Trophoblast cell (in vitro differentiated cells and primary cell): ENCODE measurements at regions not wholly inside any gene's neighbourhood (a gene's known extent, or its start where the extent isn't known, plus 50 kb on each side); places are given as distances from the start of the nearest gene placed in this dataset.

Source experiments
- DNase-seq, 2 donors: peaks; one replicate each; pipeline ENCODE4 v3.0.0-alpha.2; 2016
- H2AFZ ChIP-seq: 2 replicates; pipeline ENCODE4 v1.6.1; 2013; ENCODE audit warnings: low read length, moderate library complexity, mild to moderate bottlenecking; ENCODE audit not compliant: insufficient read depth, poor library complexity
- H2AK5ac ChIP-seq: 2 replicates; pipeline ENCODE4 v1.6.1; 2013; ENCODE audit warnings: mild to moderate bottlenecking, low read length
- H2BK120ac ChIP-seq: 2 replicates; pipeline ENCODE4 v1.6.1; 2013; ENCODE audit warnings: low read length, mild to moderate bottlenecking, moderate library complexity; ENCODE audit not compliant: insufficient read depth, poor library complexity
- H2BK12ac ChIP-seq: 2 replicates; pipeline ENCODE4 v1.6.1; 2013; ENCODE audit warnings: mild to moderate bottlenecking, low read length, moderate library complexity
- H2BK5ac ChIP-seq: 2 replicates; pipeline ENCODE4 v1.6.1; 2013; ENCODE audit warnings: low read length, low read depth, moderate library complexity, mild to moderate bottlenecking; ENCODE audit not compliant: poor library complexity
- H3K14ac ChIP-seq: 2 replicates; pipeline ENCODE4 v1.6.1; 2013; ENCODE audit warnings: mild to moderate bottlenecking, low read length
- H3K18ac ChIP-seq: 2 replicates; pipeline ENCODE4 v1.6.1; 2013; ENCODE audit warnings: mild to moderate bottlenecking, low read length
- H3K23ac ChIP-seq: 2 replicates; pipeline ENCODE4 v1.6.1; 2013; ENCODE audit warnings: low read length
- H3K27ac ChIP-seq: 2 replicates; pipeline ENCODE4 v1.5.1; 2013; ENCODE audit warnings: low read depth, mild to moderate bottlenecking, inconsistent platforms, low read length, moderate library complexity
- H3K27me3 ChIP-seq: 2 replicates; pipeline ENCODE4 v1.6.1; 2013; ENCODE audit warnings: inconsistent platforms, mild to moderate bottlenecking, low read length, moderate library complexity; ENCODE audit not compliant: insufficient read depth
- H3K36me3 ChIP-seq, 2 experiments: 1 replicate in 1 of 2; 2 replicates in 1 of 2; pipeline ENCODE4 v1.6.1; 2013; ENCODE audit warnings: low read length in 2 of 2, mild to moderate bottlenecking in 2 of 2, moderate library complexity in 1 of 2; ENCODE audit not compliant: insufficient read depth in 2 of 2, control insufficient read depth in 1 of 2
- H3K4ac ChIP-seq: 2 replicates; pipeline ENCODE4 v1.6.1; 2013; ENCODE audit warnings: low read depth, mild to moderate bottlenecking, low read length, moderate library complexity
- H3K4me1 ChIP-seq, 2 experiments: 1 replicate in 1 of 2; 2 replicates in 1 of 2; pipeline ENCODE4 v1.6.1; 2013; ENCODE audit warnings: low read length in 2 of 2, mild to moderate bottlenecking in 2 of 2, moderate library complexity in 1 of 2; ENCODE audit not compliant: insufficient read depth in 2 of 2, control insufficient read depth in 1 of 2
- H3K4me2 ChIP-seq: 2 replicates; pipeline ENCODE4 v1.6.1; 2013; ENCODE audit warnings: inconsistent platforms, mild to moderate bottlenecking, low read length, moderate library complexity
- H3K4me3 ChIP-seq: 2 replicates; pipeline ENCODE4 v1.5.1; 2013; ENCODE audit warnings: mild to moderate bottlenecking, low read depth, low read length, inconsistent platforms
- H3K79me1 ChIP-seq: one replicate; pipeline ENCODE4 v1.6.1; 2013; ENCODE audit warnings: low read length
- H3K79me2 ChIP-seq: 2 replicates; pipeline ENCODE4 v1.6.1; 2013; ENCODE audit warnings: low read length, mild to moderate bottlenecking; ENCODE audit not compliant: control insufficient read depth, insufficient read depth, poor library complexity
- H3K9ac ChIP-seq: 2 replicates; pipeline ENCODE4 v1.6.1; 2013; ENCODE audit warnings: mild to moderate bottlenecking, low read length
- H3K9me3 ChIP-seq: 2 replicates; pipeline ENCODE4 v1.6.1; 2013; ENCODE audit warnings: low read depth, mild to moderate bottlenecking, control low read depth, inconsistent platforms, low read length; ENCODE audit not compliant: insufficient read depth
- H4K12ac ChIP-seq: 2 replicates; pipeline ENCODE4 v1.6.1; 2013; ENCODE audit warnings: low read depth, mild to moderate bottlenecking, low read length, moderate library complexity
- H4K8ac ChIP-seq: 2 replicates; pipeline ENCODE4 v1.6.1; 2013; ENCODE audit warnings: low read depth, mild to moderate bottlenecking, low read length, moderate library complexity
- H4K91ac ChIP-seq: one replicate; pipeline ENCODE4 v1.6.1; 2013; ENCODE audit warnings: low read depth, mild to moderate bottlenecking, low read length, moderate library complexity
- WGBS: extraction: QIAGEN DNeasy Blood & Tissue Kit; methylation state at CpG from one replicate; pipeline ENCODE4 v1.1.7; 2013; ENCODE audit warnings: missing lambda C conversion rate; ENCODE audit not compliant: insufficient read length, insufficient coverage; ENCODE audit errors: extremely low coverage; 5-methylcytosine and 5-hydroxymethylcytosine counted together

GRCh38 chr21:35852820-35853219 is 207.5 kb downstream of the SETD4 start:
- Histone ChIP-seq H3K27me3 (no peaks in the 10 kb centered on the region), H3K4me3 (no peak overlapping the region), H2AK5ac (no peak overlapping the region), H4K12ac (no peak overlapping the region), H3K4me1 (peaks cover 2 to 4% of the 10 kb centered on the region in 2 experiments), H3K18ac (no peak overlapping the region), H3K27ac (no peak overlapping the region), H3K36me3 (no peaks in the 10 kb centered on the region), H3K4me2 (no peak overlapping the region), H2BK5ac (no peak overlapping the region), H3K79me2 (no peaks in the 10 kb centered on the region), H3K4ac (no peak overlapping the region), H4K8ac (no peak overlapping the region), H2BK12ac (no peak overlapping the region), H2AFZ (no peak overlapping the region), H3K9ac (no peak overlapping the region), H3K9me3 (no peaks in the 10 kb centered on the region), H3K23ac (no peak overlapping the region), H3K14ac (no peak overlapping the region), H2BK120ac (no peak overlapping the region), H3K79me1 (no peaks in the 10 kb centered on the region), H4K91ac (no peak overlapping the region)
- WGBS: no CpG with 5 or more reads among the region's 2 CpGs
- DNase-seq: no peak

DNA sequence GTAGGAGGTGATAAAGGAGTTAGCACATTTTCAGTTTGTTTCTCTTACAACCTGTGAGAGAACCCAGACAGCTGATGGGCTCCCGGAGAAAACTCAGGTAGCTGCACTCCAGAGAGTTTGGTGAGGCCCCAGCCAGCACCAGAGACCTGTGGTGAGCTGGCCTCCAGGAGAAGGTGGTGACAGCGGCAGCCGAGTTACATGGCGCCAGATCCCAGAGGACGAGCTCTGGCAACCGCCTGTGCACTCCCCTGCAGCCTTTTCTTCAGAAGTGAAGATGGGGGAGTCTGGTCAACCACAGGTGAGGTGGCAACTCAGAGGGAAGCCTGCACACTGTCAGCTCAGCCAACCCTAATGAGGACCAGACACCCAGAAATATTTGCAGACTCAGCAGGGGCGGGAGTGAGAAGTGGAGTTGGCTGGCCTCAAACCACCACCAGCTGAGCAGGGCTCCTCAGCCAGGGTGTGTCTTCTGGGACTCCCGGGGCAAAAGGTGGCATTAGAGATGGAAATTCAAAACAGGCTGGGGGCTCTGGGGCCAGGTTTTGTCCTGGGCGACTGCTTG is 209.7 kb downstream of the SETD4 start:
- no peak overlapping the region for H2BK5ac ChIP-seq
- no peaks in the 10 kb centered on the region for H3K79me2 ChIP-seq
- H2BK12ac ChIP-seq: no peak overlapping the region
- H3K4me1 ChIP-seq: no peaks in the 10 kb centered on the region
- H3K27me3 ChIP-seq: no peaks in the 10 kb centered on the region
- DNase-seq: no peak
- no peak overlapping the region for H3K18ac ChIP-seq
- no peak overlapping the region for H2AFZ ChIP-seq
- no peak overlapping the region for H3K4me3 ChIP-seq
- no peak overlapping the region for H3K4ac ChIP-seq
- no peak overlapping the region for H4K91ac ChIP-seq
- no peak overlapping the region for H4K8ac ChIP-seq
- H3K4me2 ChIP-seq: no peak overlapping the region
- no peak overlapping the region for H4K12ac ChIP-seq
- WGBS: no CpG with 5 or more reads among the region's 9 CpGs
- H3K23ac ChIP-seq: no peak overlapping the region
- no peaks in the 10 kb centered on the region for H3K79me1 ChIP-seq
- H3K27ac ChIP-seq: no peak overlapping the region
- H2BK120ac ChIP-seq: no peak overlapping the region
- H3K9ac ChIP-seq: no peak overlapping the region
- no peaks in the 10 kb centered on the region for H3K9me3 ChIP-seq
- H3K14ac ChIP-seq: no peak overlapping the region
- no peak overlapping the region for H2AK5ac ChIP-seq
- no peaks in the 10 kb centered on the region for H3K36me3 ChIP-seq

- Histone ChIP-seq H4K91ac (no peak overlapping the region), H3K27ac (no peak overlapping the region), H3K18ac (no peak overlapping the region), H3K4me2 (no peak overlapping the region), H3K9ac (no peak overlapping the region), H2BK5ac (no peak overlapping the region), H3K9me3 (no peaks in the 10 kb centered on the region), H4K8ac (no peak overlapping the region), H3K4me1 (no peaks in the 10 kb centered on the region), H3K36me3 (no peaks in the 10 kb centered on the region), H2BK12ac (no peak overlapping the region), H3K4ac (no peak overlapping the region), H3K4me3 (no peak overlapping the region), H2AFZ (no peak overlapping the region), H3K14ac (no peak overlapping the region), H2BK120ac (no peak overlapping the region), H3K27me3 (no peaks in the 10 kb centered on the region), H3K23ac (no peak overlapping the region), H2AK5ac (no peak overlapping the region), H3K79me1 (no peaks in the 10 kb centered on the region), H3K79me2 (no peaks in the 10 kb centered on the region), H4K12ac (no peak overlapping the region)
- no CpG with 5 or more reads among the region's 5 CpGs for WGBS
- DNase-seq: peak in 1 of 2 donors; percentile 33
Measured at GRCh38 chr21:35850029-35850428, 210.3 kb downstream of the SETD4 start.

- no peaks in the 10 kb centered on the region for H3K4me1 ChIP-seq
- no peak overlapping the region for H2BK5ac ChIP-seq
- H3K9me3 ChIP-seq: peaks cover 4% of the 10 kb centered on the region
- H4K12ac ChIP-seq: no peak overlapping the region
- no peak overlapping the region for H3K4me2 ChIP-seq
- H3K9ac ChIP-seq: no peak overlapping the region
- no peak overlapping the region for H2BK120ac ChIP-seq
- H3K79me2 ChIP-seq: no peaks in the 10 kb centered on the region
- H2AFZ ChIP-seq: no peak overlapping the region
- no peak overlapping the region for H4K91ac ChIP-seq
- H3K23ac ChIP-seq: no peak overlapping the region
- no peak overlapping the region for H3K4me3 ChIP-seq
- DNase-seq: no peak
- H3K14ac ChIP-seq: no peak overlapping the region
- WGBS: no CpG with 5 or more reads among the region's 4 CpGs
- no peak overlapping the region for H4K8ac ChIP-seq
- no peaks in the 10 kb centered on the region for H3K27me3 ChIP-seq
- H3K27ac ChIP-seq: no peak overlapping the region
- H3K79me1 ChIP-seq: no peaks in the 10 kb centered on the region
- H3K4ac ChIP-seq: no peak overlapping the region
- H2BK12ac ChIP-seq: no peak overlapping the region
- H2AK5ac ChIP-seq: no peak overlapping the region
- no peaks in the 10 kb centered on the region for H3K36me3 ChIP-seq
- no peak overlapping the region for H3K18ac ChIP-seq
Measured at GRCh38 chr21:35849144-35849543, 211.2 kb downstream of the SETD4 start.
